ENCODE measurements at regions not wholly inside any gene's neighbourhood (a gene's known extent, or its start where the extent isn't known, plus 50 kb on each side); places are given as distances from the start of the nearest gene placed in this dataset.

GRCh38 chr1:234660536-234661316 is 50.7 kb upstream of the IRF2BP2 start:
- no peak overlapping the region for H2AFZ ChIP-seq (ENCODE audit: low read length)
- no peaks in the 10 kb centered on the region for H3F3A ChIP-seq (ENCODE audit: insufficient read depth, low read length)

More at GRCh38 chr1:234660536-234661316, 50.7 kb upstream of the IRF2BP2 start:
- Histone ChIP-seq H3K4me1 (ENCODE audit: insufficient read depth, low read length, severe bottlenecking) (no peaks in the 10 kb centered on the region), H3K27me3 (ENCODE audit: insufficient read depth, low read length) (no peaks in the 10 kb centered on the region), H3K4me2 (ENCODE audit: low read length) (no peak overlapping the region), H3K27ac (ENCODE audit: low read depth, low read length, poor library complexity, severe bottlenecking) (no peak overlapping the region), H3K36me3 (ENCODE audit: insufficient read depth, low read length) (no peaks in the 10 kb centered on the region), H3K9ac (ENCODE audit: low read length) (no peak overlapping the region), H4K20me1 (ENCODE audit: insufficient read depth, low read length) (no peaks in the 10 kb centered on the region), H3K4me3 (ENCODE audit: low read depth, low read length, poor library complexity, severe bottlenecking) (no peak overlapping the region), H3K79me2 (ENCODE audit: insufficient read depth, low read length) (no peaks in the 10 kb centered on the region), H3K9me3 (ENCODE audit: low read length) (no peaks in the 10 kb centered on the region), H3K9me2 (ENCODE audit: low read depth, low read length) (no peaks in the 10 kb centered on the region)
- TF ChIP-seq CTCF (IDR thresholded peaks at IDR 0.05; ENCODE audit: low read length) (no peak), EZH2 (IDR thresholded peaks at IDR 0.05; ENCODE audit: borderline replicate concordance, low read length) (no peak)
